ENCODE measurements at regions not wholly inside any gene's neighbourhood (a gene's known extent, or its start where the extent isn't known, plus 50 kb on each side); places are given as distances from the start of the nearest gene placed in this dataset.

DNA sequence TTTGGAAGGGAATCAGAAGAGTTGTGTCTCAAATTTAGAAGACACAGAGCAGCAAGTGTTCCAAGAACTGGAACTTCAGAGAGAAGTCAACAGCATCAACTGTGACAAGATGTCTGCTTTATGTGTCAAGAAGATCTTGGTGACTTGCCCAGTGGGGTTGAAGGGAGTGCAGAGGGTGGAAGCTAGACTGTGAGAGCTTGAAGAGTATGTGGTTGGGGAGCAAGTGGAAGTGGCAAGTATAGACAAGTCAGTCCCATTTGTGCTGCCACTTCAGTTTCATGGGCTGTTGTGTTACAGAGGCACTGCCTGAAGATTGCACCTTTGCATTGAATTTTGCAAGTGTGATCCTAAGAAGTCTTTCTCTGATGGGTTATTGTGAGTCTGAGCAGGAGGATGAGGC, 68.7 kb upstream of the MC2R start:
- TF ChIP-seq, protein P1, sequence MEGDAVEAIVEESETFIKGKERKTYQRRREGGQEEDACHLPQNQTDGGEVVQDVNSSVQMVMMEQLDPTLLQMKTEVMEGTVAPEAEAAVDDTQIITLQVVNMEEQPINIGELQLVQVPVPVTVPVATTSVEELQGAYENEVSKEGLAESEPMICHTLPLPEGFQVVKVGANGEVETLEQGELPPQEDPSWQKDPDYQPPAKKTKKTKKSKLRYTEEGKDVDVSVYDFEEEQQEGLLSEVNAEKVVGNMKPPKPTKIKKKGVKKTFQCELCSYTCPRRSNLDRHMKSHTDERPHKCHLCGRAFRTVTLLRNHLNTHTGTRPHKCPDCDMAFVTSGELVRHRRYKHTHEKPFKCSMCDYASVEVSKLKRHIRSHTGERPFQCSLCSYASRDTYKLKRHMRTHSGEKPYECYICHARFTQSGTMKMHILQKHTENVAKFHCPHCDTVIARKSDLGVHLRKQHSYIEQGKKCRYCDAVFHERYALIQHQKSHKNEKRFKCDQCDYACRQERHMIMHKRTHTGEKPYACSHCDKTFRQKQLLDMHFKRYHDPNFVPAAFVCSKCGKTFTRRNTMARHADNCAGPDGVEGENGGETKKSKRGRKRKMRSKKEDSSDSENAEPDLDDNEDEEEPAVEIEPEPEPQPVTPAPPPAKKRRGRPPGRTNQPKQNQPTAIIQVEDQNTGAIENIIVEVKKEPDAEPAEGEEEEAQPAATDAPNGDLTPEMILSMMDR (IDR thresholded peaks at IDR 0.05; ENCODE audit: control extremely low read depth in 1 of 3, insufficient read depth in 1 of 3, low read depth in 1 of 3, low read length in 3 of 3) = no peak
- TF ChIP-seq EZH2 (IDR thresholded peaks at IDR 0.05; ENCODE audit: low read depth, low read length, severe bottlenecking) (no peak), TAF1 (IDR thresholded peaks at IDR 0.05; ENCODE audit: low read depth, low read length) (no peak), POLR2A (IDR thresholded peaks at IDR 0.05; ENCODE audit: control extremely low read depth in 1 of 2, low read depth in 2 of 2, low read length in 2 of 2) (no peak), KDM1A (IDR thresholded peaks at IDR 0.05; ENCODE audit: borderline replicate concordance, low read length) (no peak), YY1 (IDR thresholded peaks at IDR 0.05; ENCODE audit: low read depth, low read length) (no peak), FOSL1 (IDR thresholded peaks at IDR 0.05; ENCODE audit: insufficient read depth, low read depth, low read length) (no peak), SIN3A (conservative IDR thresholded peaks at IDR 0.05 in 1 of 2, IDR thresholded peaks at IDR 0.05 in 1 of 2; ENCODE audit: low read depth in 1 of 2, low read length in 2 of 2) (no peak), BACH1 (IDR thresholded peaks at IDR 0.05; ENCODE audit: low read length) (no peak), PHF8 (conservative IDR thresholded peaks at IDR 0.05; ENCODE audit: low read depth, low read length) (no peak), EGR1 (IDR thresholded peaks at IDR 0.05; ENCODE audit: borderline replicate concordance, low read depth, low read length) (no peak)
- TF ChIP-seq, protein P2, sequence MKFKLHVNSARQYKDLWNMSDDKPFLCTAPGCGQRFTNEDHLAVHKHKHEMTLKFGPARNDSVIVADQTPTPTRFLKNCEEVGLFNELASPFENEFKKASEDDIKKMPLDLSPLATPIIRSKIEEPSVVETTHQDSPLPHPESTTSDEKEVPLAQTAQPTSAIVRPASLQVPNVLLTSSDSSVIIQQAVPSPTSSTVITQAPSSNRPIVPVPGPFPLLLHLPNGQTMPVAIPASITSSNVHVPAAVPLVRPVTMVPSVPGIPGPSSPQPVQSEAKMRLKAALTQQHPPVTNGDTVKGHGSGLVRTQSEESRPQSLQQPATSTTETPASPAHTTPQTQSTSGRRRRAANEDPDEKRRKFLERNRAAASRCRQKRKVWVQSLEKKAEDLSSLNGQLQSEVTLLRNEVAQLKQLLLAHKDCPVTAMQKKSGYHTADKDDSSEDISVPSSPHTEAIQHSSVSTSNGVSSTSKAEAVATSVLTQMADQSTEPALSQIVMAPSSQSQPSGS (IDR thresholded peaks at IDR 0.05; ENCODE audit: low read length) = no peak
